ENCODE measurements at regions not wholly inside any gene's neighbourhood (a gene's known extent, or its start where the extent isn't known, plus 50 kb on each side); places are given as distances from the start of the nearest gene placed in this dataset.

DNA sequence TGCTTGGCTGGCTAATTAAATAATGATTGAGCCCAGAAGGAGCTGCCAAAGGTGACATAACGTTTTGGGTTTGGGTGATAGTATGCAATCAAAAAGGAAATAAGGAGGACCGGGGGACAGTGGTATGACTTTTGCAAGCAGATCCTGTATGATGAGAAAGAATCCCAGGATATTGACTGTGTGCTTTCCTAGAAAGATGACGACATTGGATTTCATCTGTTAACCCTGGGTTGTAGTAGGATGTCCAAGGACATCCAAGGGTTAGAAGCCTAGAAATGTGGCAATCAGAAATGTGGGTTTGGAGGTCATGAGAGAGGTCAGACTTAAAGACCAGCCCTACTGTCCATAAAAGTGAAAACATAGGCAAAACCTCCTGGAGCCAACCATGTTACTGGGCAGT is 50.3 kb upstream of the HMHB1 start:
- no peak for DNase-seq

DNA sequence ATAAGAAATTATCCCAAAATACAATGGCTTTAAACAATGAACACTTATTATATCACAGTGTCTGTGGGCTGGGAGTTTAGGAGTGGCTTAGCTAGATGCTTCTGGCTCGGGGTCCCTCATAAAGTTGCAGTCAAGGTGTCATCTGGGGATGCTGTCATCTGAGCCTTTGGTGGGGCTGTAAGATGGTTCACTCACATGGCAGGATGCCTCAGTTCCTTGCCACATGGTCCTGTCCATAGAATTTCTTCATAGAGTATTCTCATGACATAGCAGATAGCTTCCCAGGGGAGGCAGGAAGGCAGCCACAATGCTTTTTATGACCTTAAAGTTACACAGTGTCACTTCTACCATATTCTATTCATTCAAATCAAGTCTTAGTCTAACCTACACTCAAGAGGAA is 51.2 kb upstream of the HMHB1 start:
- no peak for DNase-seq

- DNase-seq: no peak
These were observed 51.8 kb upstream of the HMHB1 start for GRCh38 chr5:143760131-143760505.

- DNase-seq: no peak
These were observed 52.4 kb upstream of the HMHB1 start for GRCh38 chr5:143759396-143760130.

GRCh38 chr5:143758750-143759149 is 53.2 kb upstream of the HMHB1 start:
- DNase-seq: no peak

- DNase-seq: no peak
These were observed 53.9 kb upstream of the HMHB1 start for GRCh38 chr5:143758015-143758414.

DNA sequence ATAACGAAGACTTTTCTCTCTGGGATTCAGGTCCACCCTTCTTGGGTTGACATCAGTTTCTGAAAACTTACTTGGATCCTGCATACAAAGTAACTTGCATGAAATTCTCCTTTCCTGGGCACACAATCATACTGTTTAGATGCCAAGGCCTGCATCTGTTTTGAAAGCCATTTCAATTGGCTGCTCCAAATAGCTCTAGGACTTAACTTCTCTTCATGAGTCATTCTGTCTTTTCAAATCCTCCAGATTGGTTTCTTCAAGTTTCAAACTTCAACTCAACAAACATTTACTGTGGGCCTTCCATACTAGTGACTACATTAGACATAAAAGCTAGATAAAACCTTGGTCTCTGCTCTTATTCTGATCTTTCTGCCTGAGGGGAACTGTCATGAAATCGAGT is 54.8 kb upstream of the HMHB1 start:
- DNase-seq: no peak

- DNase-seq: no peak
These were observed 56.0 kb upstream of the HMHB1 start for GRCh38 chr5:143755966-143756365.

- DNase-seq: no peak
These were observed 59.7 kb upstream of the HMHB1 start for GRCh38 chr5:143752165-143752850.

DNA sequence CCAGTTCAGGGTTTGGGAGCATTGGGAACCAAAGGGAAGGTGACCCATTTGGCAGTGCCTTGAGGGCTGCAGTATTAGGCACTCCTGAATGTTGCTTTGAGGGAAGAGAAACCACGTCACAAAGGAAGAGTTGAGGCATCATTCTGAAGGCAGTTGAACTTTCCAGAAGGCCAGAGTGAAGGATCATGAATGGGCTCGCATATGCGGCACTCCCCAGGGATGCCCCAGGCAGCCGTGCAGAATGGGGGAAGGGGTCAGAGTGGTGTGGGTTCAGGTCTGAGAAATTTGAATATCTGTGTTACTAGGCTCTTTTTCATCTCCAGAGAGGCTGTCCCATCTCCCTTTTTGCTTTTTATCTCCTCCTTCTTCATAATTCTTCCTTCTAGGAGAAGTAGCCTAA is 60.6 kb upstream of the HMHB1 start:
- DNase-seq: no peak

GRCh38 chr5:143749581-143750205 is 62.3 kb upstream of the HMHB1 start:
- DNase-seq: no peak

DNA sequence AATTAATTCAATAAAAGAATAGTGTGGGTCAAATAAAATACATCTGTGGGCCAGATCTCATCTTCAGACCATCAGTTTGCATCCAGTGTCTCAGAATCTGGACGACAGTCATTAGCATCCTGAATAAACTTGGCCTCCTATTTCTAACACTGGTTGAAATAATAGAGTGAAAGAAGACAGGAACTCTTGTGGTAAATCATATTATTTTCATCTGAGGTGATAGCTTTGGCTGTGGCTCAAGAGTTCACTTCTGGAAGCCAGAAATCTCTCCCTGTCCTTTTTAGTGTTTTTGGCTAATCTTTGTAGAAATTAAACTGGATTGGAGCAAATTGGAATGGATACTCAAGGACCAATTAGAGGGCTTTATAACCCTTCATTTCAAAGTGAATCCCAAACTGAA is 63.4 kb upstream of the HMHB1 start:
- DNase-seq: no peak

- no peak for DNase-seq
These were observed 69.0 kb upstream of the HMHB1 start for GRCh38 chr5:143742951-143743350.

DNA sequence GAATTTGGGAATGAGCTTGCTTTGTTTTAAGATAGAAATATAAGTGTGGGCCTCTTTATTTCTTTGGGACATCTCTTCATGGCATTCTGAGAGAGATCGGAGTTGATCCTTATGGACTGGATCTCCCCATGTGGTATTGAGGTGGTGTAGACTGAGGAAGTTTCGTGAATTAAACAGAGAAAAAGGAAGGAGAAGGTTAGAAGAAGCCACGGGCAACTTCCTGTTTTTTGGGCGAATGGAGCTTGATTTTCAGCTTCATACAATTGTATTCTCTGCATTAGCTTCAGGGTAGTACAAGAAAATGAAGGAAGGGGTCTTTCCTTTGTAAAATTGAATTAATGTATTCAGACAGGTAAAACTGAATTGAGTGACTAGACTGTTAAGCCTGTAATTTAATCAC is 70.5 kb upstream of the HMHB1 start:
- DNase-seq: no peak

DNA sequence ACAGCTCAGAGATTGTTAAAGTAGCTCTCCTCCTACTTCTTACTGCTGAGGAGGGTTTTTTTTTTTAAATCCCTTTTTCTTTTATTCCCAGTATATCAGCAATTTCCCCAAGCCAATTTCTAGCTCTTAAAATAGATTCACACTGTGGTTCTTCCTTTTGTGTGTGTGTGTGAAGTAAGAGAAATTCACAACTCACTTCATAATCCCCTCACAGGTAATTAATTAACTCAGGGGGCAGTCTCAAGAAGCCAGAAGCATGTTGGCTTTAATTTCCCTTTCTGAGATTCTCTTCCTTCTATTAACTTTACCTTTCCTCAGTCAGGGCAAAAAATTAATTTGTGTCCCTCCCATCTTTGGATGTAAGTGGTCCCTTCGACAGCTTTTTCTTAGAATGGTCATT is 71.0 kb upstream of the HMHB1 start:
- DNase-seq: no peak

DNA sequence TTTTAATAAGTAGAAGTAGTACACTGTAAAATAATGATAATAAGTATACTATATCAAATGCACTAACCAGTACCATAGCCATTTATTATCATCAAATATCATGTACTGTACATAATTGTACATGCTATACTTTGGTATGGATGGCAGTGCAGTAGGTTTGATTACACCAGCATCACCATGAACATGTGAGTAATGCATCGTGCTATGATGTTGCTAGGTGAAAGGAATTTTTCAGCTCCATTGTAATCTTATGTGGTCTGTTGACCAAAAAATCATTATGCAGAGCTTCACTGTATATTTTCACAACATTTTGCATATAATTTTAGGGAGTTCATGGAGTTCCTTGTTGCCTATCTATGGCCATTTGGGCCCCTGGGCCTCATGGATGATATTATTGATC is 72.2 kb upstream of the HMHB1 start:
- DNase-seq: no peak

DNA sequence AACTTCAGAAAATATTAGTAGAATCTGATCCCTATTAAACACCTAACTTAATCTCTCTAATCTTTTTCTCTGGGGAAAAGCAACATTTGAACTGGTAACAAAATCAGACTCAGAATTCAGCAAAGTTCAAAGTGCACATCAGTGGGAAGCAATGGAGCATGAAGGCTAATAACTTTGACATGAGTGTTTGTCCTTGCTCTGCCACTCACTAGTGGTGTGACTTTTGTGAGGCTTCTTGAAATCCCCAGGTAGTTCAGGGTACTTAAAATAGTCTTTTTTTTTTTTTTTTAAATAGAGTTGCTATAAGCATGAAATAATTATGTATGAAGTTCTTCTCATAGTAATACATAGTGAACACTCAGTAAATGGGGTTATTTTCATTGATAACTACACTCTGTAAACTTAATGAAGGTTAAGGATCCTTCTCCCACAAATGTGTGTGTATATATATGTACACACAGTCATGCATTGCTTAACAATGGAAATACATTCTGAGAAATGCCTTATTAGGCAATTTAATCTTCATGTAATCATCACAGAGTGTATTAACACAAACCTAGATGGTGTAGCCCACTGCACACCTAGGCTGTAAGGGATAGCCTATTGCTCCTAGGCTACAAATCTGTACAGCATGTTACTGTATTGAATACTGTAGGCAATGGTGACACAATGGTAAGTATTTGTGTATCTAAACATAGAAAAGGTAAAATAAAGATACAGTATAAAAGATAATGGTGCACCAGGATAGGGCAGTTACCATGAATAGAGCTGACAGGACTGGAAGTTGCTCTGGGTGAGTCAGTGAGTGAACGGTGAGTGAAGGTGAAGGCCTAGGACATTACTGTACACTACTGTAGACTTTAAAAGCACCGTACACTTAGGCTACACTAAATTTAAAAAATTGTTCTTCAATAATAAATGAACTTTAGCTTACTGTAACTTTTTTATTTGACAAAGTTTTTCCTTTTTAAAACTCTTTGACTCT is 73.3 kb upstream of the HMHB1 start:
- DNase-seq: no peak

DNA sequence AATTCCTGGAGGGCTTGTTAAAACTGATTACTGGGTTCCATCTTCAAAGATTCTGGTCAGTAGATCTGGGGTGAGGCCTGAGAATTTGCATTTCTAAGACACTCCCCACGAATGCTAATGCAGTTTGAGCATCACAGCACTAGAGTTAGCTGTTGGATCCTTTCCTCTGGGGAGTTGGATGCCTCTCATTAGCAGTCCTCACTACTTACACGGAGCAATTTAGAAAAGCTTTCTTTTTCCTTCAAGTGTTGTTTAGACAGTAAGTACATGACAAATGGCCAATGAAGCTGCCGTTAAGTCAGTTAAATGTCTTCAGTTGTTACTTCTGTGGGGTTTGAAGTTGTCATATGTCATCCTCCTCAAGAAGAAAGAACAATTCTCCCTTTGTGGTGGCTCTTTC is 74.9 kb upstream of the HMHB1 start:
- peak; percentile 65 for DNase-seq

DNA sequence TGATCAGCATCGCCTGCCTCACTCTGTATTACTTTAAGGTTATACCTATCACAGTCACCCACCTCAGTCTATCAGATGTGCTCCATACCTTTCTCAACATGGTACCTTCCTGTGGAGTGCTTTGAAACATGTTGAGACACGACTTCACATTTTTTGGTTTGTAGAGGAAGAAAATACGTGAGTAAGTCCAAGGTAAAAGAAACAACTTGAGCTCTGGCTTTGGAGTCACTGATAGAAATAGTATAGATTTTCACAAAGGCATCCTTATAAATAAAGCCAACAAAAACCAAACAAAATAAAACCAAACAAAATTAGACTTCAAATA is 77.5 kb upstream of the HMHB1 start:
- no peak for DNase-seq

DNA sequence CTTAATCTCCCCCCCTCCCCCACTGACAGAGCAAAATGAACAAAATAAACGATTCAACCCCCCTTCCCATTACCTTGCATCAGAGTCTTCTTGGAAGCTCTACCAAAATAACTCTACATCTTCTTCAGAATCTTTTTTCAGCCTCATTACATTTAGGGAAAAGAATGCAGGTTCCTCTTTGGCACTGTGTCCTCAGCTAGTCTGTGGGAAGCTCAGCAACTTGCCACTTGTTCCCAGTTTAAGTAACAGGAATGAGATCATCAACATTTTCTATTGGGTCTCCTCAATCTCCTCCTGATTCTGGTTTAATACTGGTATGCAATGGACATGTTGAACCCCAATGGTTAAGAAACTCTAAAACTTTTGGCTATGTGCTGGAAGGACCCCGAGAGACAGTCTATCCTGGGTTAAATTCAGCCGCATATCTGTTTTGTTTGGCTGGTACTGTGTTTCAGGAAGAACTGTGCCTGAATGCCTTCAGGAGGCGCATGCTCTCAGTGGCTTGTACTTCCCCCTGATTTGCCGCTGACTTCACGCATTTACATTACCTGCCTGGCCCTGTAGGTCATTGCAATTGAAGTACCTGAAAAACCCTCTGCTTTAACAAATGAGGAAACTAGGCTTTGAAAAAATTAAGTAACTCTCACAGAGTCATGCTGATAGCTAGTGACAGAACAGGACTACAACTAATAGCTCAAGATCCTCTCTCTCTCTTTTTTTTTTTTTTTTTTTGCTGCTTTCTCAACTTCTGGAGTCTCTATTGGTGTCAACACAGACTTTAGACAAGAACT is 78.1 kb upstream of the HMHB1 start:
- DNase-seq: no peak

GRCh38 chr5:143732402-143732801 is 79.6 kb upstream of the HMHB1 start:
- no peak for DNase-seq

- no peak for DNase-seq
These were observed 81.7 kb upstream of the HMHB1 start for GRCh38 chr5:143730112-143730801.

Measured in NCI-H187 treated with DMSO at 0.1 percent for 48 hours (cell line).